Right lobe of liver (tissue), 4 donors: ENCODE measurements at regions not wholly inside any gene's neighbourhood (a gene's known extent, or its start where the extent isn't known, plus 50 kb on each side); places are given as distances from the start of the nearest gene placed in this dataset.

Experiments
- CTCF ChIP-seq, 4 donors: fragments of 200-600 bp in 3 of 4; fragments of 450-650 bp in 1 of 4; IDR thresholded peaks; one replicate each; pipeline versions ENCODE4 v1.5.1 to v1.8.0; 2016 to 2022; ENCODE audit warnings: antibody characterized with exemption in 4 of 4, mild to moderate bottlenecking in 2 of 4
- POLR2A ChIP-seq: fragments of 450-650 bp; IDR thresholded peaks from one replicate; pipeline ENCODE4 v1.6.1; 2017; ENCODE audit warnings: antibody characterized with exemption, mild to moderate bottlenecking
- donor health status: DM: no; HTN: no; CAD: no.
- donor health status: DM: no; HTN: no; CAD: no.
- donor health status: DM: no; HTN: yes; CAD: no.

DNA sequence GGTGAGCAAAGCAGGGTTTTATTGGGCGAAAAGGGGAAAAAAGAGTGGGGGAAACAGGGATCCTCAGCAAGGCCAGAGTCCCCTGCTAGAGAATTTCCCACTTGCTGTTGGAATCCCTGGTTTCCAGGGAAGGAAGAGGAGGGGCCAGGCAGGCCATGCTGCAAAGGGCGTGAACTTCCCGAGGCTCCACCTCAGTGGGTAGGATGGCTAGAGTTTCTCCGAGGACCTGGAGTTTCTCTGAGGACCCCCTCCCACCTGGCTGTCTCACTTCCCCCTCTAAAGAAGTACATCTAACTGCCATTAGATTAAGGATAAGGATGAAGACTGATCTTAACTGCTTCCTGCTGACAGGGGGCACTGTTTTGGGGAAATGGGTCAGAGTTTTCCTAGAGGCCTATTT, 1239.3 kb upstream of the GJE1 start:
- no peak for TF ChIP-seq CTCF (IDR thresholded peaks at IDR 0.05)
- TF ChIP-seq POLR2A = no peak
